ENCODE measurements at regions not wholly inside any gene's neighbourhood (a gene's known extent, or its start where the extent isn't known, plus 50 kb on each side); places are given as distances from the start of the nearest gene placed in this dataset.

DNA sequence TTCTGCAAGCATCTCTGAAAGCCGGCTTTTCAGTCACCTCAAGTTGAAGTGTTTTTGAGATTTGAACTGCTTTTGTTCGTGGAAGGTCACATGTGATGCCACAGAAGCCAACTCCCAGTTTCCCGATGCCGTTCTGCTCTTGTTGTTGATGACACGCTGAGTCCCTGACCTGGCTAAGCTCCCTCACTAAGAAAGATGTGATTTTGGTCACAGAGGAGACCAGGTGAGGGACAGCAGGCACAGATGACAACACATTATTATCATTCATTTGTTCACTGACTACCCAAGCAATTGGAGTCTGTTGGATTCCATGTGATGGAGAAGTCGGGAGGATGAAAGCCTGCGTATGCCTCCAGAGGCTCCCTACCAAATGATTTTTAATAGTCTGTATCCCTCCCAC is 822.4 kb upstream of the RBFOX1 start:
- Histone ChIP-seq H3K36me3 (ENCODE audit: control insufficient read depth in 2 of 2, extremely low read depth in 1 of 2, insufficient read depth in 2 of 2, low read length in 2 of 2) (no peaks in the 10 kb centered on the region), H4K20me1 (ENCODE audit: control insufficient read depth, extremely low read depth, insufficient read depth, low read length) (no peaks in the 10 kb centered on the region), H3K9me1 (ENCODE audit: control insufficient read depth, extremely low read depth, insufficient read depth, low read length) (no peaks in the 10 kb centered on the region), H2AFZ (ENCODE audit: control insufficient read depth, low read length) (no peak overlapping the region), H3K79me2 (ENCODE audit: control insufficient read depth, insufficient read depth, low read length) (no peaks in the 10 kb centered on the region), H3K27me3 (ENCODE audit: control insufficient read depth, extremely low read depth, insufficient read depth, low read length) (no peaks in the 10 kb centered on the region), H3K9ac (ENCODE audit: control insufficient read depth, extremely low read depth, insufficient read depth, low read length) (no peak overlapping the region), H3K4me1 (ENCODE audit: control insufficient read depth, extremely low read depth, insufficient read depth, low read length) (no peaks in the 10 kb centered on the region), H3K9me3 (ENCODE audit: control insufficient read depth, low read depth, low read length) (peaks cover 5% of the 10 kb centered on the region), H3K4me3 (ENCODE audit: control insufficient read depth in 2 of 3, extremely low read depth in 1 of 3, insufficient read depth in 2 of 3, low read depth in 1 of 3, low read length in 3 of 3) (no peak overlapping the region), H3K27ac (ENCODE audit: control insufficient read depth, insufficient read depth, low read length) (no peak overlapping the region), H3K4me2 (ENCODE audit: control insufficient read depth, extremely low read depth, insufficient read depth, low read depth, low read length) (no peak overlapping the region)
- TF ChIP-seq, protein P1, sequence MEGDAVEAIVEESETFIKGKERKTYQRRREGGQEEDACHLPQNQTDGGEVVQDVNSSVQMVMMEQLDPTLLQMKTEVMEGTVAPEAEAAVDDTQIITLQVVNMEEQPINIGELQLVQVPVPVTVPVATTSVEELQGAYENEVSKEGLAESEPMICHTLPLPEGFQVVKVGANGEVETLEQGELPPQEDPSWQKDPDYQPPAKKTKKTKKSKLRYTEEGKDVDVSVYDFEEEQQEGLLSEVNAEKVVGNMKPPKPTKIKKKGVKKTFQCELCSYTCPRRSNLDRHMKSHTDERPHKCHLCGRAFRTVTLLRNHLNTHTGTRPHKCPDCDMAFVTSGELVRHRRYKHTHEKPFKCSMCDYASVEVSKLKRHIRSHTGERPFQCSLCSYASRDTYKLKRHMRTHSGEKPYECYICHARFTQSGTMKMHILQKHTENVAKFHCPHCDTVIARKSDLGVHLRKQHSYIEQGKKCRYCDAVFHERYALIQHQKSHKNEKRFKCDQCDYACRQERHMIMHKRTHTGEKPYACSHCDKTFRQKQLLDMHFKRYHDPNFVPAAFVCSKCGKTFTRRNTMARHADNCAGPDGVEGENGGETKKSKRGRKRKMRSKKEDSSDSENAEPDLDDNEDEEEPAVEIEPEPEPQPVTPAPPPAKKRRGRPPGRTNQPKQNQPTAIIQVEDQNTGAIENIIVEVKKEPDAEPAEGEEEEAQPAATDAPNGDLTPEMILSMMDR (optimal IDR thresholded peaks at IDR 0.05 in 1 of 3, IDR thresholded peaks at IDR 0.05 in 1 of 3, conservative IDR thresholded peaks at IDR 0.05 in 1 of 3; ENCODE audit: extremely low read depth in 1 of 3, insufficient read depth in 2 of 3, low read length in 3 of 3), result no peak
- TF ChIP-seq EZH2 (IDR thresholded peaks at IDR 0.05; ENCODE audit: low read length), result no peak
- dilution Hi-C loops (cut with MboI; ENCODE audit: extremely low pct_ligation_motif_present, low sequenced_read_pairs), result no loop called here
- DNase-seq (ENCODE audit: low read depth, low spot score), result no peak
- FAIRE-seq, result no peak

GRCh38 chr16:6499413-6499812 is 833.2 kb upstream of the RBFOX1 start:
- no peaks in the 10 kb centered on the region for H3K9me1 ChIP-seq (ENCODE audit: control insufficient read depth, extremely low read depth, insufficient read depth, low read length)
- H3K4me3 ChIP-seq (ENCODE audit: control insufficient read depth in 2 of 3, extremely low read depth in 1 of 3, insufficient read depth in 2 of 3, low read depth in 1 of 3, low read length in 3 of 3), result no peak overlapping the region
- FAIRE-seq, result no peak
- H3K9ac ChIP-seq (ENCODE audit: control insufficient read depth, extremely low read depth, insufficient read depth, low read length), result no peak overlapping the region
- H3K9me3 ChIP-seq (ENCODE audit: control insufficient read depth, low read depth, low read length), result peaks cover 3% of the 10 kb centered on the region
- no peak overlapping the region for H3K27ac ChIP-seq (ENCODE audit: control insufficient read depth, insufficient read depth, low read length)
- no peaks in the 10 kb centered on the region for H3K36me3 ChIP-seq (ENCODE audit: control insufficient read depth in 2 of 2, extremely low read depth in 1 of 2, insufficient read depth in 2 of 2, low read length in 2 of 2)
- DNase-seq (ENCODE audit: low read depth, low spot score), result no peak
- dilution Hi-C loops (cut with MboI; ENCODE audit: extremely low pct_ligation_motif_present, low sequenced_read_pairs), result no loop called here
- no peak overlapping the region for H2AFZ ChIP-seq (ENCODE audit: control insufficient read depth, low read length)
- no peaks in the 10 kb centered on the region for H3K4me1 ChIP-seq (ENCODE audit: control insufficient read depth, extremely low read depth, insufficient read depth, low read length)
- no peak overlapping the region for H3K4me2 ChIP-seq (ENCODE audit: control insufficient read depth, extremely low read depth, insufficient read depth, low read depth, low read length)
- TF ChIP-seq EZH2 (IDR thresholded peaks at IDR 0.05; ENCODE audit: low read length), result no peak
- TF ChIP-seq, protein P1 (optimal IDR thresholded peaks at IDR 0.05 in 1 of 3, IDR thresholded peaks at IDR 0.05 in 1 of 3, conservative IDR thresholded peaks at IDR 0.05 in 1 of 3; ENCODE audit: extremely low read depth in 1 of 3, insufficient read depth in 2 of 3, low read length in 3 of 3), result no peak
- no peaks in the 10 kb centered on the region for H3K27me3 ChIP-seq (ENCODE audit: control insufficient read depth, extremely low read depth, insufficient read depth, low read length)
- no peaks in the 10 kb centered on the region for H4K20me1 ChIP-seq (ENCODE audit: control insufficient read depth, extremely low read depth, insufficient read depth, low read length)
- no peaks in the 10 kb centered on the region for H3K79me2 ChIP-seq (ENCODE audit: control insufficient read depth, insufficient read depth, low read length)

All from keratinocyte (primary cell).